ENCODE measurements at regions not wholly inside any gene's neighbourhood (a gene's known extent, or its start where the extent isn't known, plus 50 kb on each side); places are given as distances from the start of the nearest gene placed in this dataset.

GRCh38 chr16:5863071-5863606 is 765.5 kb upstream of the EEF2KMT start:
- ChIA-PET CTCF (no interaction called here), POLR2A (no interaction called here)

DNA sequence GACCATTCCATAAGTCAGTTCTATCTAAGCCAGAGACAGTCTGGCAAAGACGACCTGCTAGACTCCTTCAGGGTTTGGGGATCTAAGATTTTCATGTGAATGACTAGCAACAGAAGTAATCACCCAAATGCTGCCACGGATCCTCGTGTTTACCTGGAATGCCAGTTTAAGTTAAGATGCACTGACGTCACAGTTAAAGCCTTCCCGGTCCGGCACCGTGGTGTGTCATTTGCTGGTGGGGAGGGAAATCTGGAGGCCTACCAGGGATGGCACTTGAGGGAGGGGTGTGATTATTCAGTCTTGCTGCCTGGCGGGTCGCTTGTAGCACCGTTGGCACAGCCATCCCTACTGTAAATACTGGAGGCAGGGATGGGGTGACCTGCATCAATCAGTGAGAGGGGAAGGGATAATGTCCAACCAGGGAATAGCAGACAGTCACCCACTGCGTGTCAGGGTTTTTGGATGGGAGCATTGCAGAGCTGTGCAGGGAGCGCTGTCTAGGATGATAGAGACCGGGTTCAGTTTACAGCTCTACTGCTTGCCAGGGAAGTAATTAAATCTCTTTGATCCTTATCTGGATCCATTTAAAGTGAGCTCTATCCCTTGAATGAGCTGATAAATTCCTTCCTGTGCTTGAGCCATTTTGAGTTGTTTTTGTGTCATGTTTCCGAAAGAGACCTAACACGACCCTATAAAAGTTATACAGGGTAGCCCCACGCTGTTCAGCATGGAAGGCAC is 764.7 kb upstream of the EEF2KMT start:
- POLR2A ChIA-PET = no interaction called here
- CTCF ChIA-PET = no interaction called here

GRCh38 chr16:5861241-5861640 is 763.6 kb upstream of the EEF2KMT start:
- POLR2A ChIA-PET = no interaction called here
- CTCF ChIA-PET = no interaction called here

DNA sequence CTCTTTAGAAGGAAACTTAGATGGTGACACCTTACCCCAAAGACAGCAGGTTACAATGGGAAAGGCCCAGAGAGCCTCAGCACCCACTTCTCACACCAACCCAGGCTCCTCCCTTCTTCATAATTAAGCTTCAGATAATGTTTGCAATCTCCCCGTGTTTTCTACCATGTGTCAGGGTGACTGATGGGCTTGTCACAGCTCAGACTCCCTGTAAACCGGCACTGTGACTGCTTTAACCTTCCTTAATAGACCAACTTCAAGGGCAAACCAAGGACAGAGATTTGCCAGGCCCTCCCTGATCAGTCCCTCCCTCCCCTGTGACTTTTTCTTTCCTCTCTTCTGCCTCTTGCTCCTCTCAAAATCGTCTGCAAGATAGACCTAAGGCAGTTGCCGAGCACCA is 760.6 kb upstream of the EEF2KMT start:
- ChIA-PET POLR2A (no interaction called here), CTCF (no interaction called here)

GRCh38 chr16:5854027-5854426 is 756.4 kb upstream of the EEF2KMT start:
- CTCF ChIA-PET = no interaction called here
- POLR2A ChIA-PET = no interaction called here

- POLR2A ChIA-PET = no interaction called here
- CTCF ChIA-PET = no interaction called here
These were observed 754.6 kb upstream of the EEF2KMT start for GRCh38 chr16:5852151-5852550.

GRCh38 chr16:5851393-5851982 is 753.9 kb upstream of the EEF2KMT start:
- ChIA-PET POLR2A (no interaction called here), CTCF (no interaction called here)

DNA sequence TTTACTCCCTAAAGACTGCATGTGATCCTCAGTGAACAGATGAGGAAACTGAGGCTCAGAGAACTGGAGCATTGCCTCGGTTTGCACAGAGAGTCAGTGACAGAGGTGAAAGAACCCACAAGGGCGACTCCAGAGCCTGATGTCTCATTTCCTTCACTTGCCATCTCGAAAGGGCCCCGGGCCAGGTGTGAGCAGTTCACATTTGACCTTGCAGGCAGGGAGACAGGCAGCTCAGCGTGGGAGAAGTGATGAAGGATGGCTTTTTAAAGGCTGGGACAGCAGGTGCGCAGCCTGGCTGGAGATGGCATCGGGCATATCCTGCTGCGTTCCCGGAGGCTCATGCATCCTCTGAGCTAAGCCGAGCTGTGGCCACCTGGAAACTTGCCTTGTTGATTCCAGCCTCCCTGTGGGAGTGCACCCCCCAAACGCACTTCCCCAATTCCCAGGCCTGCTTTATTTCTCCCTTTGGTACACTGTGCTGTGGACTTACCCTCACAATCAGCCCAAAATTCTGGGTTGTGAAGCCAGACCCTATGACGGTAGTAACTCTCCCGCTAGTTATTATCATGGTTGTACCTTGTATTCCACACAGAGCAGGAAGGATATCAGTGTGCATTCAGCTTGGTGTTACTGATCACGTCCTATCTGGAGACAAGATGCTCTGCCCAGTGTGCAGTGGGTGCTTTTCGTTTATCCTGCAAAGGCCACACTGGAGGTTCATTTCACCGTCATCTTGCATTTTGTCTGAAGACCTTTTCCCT is 753.2 kb upstream of the EEF2KMT start:
- ChIA-PET CTCF (no interaction called here), POLR2A (no interaction called here)

DNA sequence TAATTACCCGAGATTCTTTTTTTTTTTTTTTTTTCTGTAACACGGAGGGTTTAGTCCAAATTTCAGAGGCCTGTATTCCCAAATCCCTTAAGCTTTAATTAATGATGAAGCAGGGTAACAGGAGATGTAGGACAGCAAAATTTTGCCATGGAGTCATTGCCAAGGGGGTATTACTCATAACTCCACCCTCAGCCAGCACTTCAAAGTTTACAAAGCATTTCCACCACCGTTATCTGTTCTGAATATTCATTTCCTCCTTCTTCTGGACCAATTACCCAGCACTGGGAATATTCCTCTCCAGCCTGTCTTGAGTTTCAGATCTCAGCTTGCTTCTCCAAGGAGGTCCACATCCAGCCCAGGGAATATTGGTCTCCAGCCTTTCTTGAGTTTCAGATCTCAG is 747.5 kb upstream of the EEF2KMT start:
- CTCF ChIA-PET = no interaction called here
- POLR2A ChIA-PET = no interaction called here

DNA sequence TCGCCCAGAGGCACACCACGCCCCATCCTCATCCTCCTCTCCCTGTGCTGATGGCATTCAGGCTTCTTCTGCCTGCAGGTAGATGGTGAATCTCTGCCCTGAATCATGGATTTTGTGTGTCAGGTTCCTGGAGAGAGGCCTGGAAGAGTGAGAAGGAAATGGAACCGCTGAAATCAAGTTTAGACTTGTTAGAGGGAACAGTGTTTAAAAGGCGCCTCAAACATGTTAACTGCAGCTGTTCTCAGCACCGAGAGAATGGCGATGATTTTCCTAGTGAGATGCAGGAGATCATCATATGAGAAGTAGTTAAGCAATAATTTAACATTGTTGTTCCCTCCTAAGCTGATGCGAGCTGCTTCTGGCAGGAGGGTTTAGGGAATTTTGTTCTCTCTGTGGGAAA is 744.4 kb upstream of the EEF2KMT start:
- POLR2A ChIA-PET = no interaction called here
- CTCF ChIA-PET = no interaction called here

DNA sequence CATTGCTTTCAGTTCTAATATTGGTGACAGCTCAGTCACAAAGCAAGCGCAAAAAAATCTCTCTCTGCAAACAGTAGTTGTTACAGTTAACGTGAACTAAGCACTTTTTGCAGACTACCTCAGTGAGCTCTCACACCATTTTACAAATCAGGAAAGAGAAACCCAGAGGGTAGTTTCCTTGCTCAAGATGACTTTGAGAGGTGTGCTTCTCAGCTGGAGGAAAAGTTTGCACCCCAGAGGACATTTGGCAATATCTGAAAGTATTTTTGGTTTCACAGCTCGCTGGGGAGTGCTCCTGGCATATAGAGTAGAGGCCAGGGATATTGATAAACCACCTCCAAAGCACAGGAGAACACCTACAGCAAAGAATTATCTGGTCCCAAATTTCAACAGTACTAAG is 741.1 kb upstream of the EEF2KMT start:
- ChIA-PET POLR2A (no interaction called here), CTCF (no interaction called here)

- ChIA-PET POLR2A (interaction anchor here (0.7 kb wide), 1 partner anchor 160 kb away, joined by 4 read pairs; no protein-coding TSS in a partner anchor), CTCF (no interaction called here)
These were observed 740.5 kb upstream of the EEF2KMT start for GRCh38 chr16:5838071-5838470.

DNA sequence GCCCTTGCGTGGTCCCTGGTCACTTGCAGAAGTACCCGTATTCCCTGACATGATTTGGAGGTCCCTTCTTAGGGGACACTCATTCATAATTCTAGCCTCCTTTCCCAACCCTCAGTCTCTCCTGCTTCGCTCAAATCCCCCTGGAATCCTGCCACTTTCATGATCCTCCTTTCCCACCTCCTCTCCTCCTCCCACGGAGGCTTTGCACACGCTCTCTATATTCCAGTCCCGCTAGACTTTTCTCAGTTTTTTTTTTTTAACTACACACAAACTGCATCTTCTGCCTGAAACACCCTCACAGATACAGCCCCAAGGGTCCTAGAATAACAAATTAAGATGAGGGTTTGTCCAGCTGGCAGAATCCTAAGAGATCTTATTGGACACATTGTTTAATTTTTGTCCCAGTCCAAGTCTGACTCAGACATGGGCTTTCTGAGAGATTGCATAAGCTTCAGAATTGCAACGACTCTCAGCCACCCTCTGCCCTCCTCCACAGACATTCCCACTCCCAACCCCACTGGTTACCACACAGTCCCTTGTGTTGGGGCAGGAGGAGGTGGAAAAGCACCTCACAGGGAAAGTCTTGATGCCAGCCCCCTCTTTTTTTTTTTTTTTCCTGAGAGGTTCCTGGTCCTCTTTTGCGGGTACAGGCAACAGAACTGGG is 739.5 kb upstream of the EEF2KMT start:
- CTCF ChIA-PET = no interaction called here
- POLR2A ChIA-PET = interaction anchor here (0.7 kb wide), 1 partner anchor 159 kb away, joined by 4 read pairs; no protein-coding TSS in a partner anchor

DNA sequence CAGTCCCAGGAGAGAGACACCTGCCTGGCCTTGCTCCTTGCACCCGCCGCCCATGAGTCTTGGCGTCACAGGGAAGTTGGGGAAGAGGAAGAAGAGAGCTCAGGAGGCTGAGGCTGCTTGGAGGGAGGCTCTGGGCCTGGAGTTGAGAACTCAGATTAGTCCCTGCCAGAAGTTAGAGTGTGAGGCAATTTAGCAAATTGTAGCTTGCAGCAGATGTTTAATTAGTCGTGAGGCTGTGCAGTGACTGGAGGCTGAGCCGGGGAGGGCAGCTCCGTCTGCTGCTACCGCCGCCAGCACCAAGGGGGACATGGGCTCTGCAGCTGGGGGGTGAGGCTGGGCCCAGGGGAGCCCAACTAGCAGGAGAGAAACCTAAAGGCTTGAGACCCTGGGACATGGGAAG is 738.3 kb upstream of the EEF2KMT start:
- CTCF ChIA-PET = no interaction called here
- POLR2A ChIA-PET = no interaction called here

DNA sequence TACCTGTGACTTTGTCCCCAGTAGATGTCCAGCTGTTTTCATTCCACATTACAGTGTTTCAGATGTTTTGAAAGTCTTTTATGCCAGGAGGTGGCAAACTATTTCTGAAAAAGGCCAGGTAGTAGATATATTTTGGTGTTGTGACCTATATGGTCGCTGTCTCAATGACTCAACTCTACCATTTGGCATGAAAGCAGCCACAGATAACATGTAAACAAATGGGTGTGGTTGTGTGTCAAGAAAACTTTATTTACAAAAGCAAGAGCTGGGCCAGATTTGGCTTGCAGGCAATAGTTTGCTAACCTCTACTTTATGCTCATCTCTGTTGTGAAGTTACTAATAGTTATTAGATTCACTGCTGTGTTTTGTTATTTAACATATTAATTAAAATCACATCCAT is 728.7 kb upstream of the EEF2KMT start:
- CTCF ChIA-PET = interaction anchor here (0.6 kb wide), 1 partner anchor 21 kb away, joined by 3 read pairs; no protein-coding TSS in a partner anchor
- POLR2A ChIA-PET = no interaction called here

DNA sequence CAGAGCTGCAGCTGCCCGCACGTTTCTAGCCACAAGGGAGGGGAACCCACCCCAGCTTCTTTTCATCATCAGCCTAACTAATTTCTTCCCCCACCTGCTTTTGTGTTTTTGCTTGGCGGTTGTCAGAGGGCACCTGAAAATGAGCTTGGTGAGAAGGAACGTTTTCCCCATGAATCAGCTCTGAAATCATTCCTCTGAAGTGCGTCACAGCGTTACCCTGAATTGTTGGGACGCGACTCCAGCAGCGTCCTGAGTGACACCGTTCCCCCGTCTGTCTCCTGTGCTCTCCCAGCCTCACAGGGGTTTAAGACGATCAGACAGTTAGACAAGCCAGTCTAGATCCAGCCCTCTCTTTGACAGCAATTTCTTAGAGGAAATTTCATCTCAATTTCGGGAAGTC is 722.9 kb upstream of the EEF2KMT start:
- POLR2A ChIA-PET = no interaction called here
- CTCF ChIA-PET = no interaction called here

DNA sequence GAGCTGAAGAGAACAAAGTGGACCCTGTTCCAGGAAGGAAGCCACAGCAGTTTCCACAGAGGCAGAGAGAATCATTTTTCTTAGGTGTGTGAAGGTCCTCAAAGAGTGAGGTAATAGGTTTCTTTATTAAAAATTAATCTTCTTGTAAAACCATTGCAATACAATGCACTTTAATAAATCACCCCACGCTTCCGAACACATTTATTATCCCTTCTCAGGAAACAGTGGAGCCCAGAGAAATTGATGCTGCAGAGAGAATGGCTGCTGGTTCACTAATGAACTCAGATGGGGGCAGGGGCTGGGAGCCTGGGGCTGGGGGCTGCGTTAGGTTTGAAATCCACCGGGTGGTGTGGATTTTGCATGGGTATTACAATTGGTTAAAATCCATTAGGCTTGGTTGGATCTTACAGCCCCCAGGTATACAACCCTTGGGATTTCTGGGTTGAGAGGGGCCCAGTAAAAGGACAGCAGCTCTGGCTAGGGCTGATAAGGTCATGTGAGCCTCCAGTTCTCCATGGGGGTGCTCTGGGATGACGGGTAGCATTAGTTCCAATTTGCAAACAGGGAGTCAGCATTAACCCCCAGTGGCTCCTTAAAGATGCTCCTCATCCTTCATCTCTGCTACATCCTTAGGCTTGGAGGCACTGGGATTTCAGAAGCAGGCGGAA is 718.1 kb upstream of the EEF2KMT start:
- ChIA-PET CTCF (no interaction called here), POLR2A (no interaction called here)

DNA sequence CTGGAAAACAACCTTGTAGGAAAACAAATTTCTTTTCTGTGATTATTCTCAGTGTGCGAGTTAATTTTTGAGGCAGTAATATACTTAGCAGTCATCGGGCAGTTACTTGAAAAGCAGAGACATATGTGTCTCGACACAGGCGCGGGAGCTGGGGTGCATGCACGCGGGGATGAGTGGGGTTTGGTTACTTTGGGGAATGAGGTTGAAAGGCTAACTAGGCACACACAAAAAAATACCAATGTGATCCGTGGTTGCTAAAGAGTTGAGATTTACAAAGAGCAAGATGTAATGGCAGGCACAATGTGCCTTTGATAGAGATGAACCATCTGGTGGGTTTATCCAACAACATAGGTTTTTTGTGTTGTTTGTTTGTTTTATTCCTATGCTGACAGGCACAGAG is 703.8 kb upstream of the EEF2KMT start:
- ChIA-PET POLR2A (no interaction called here), CTCF (no interaction called here)

DNA sequence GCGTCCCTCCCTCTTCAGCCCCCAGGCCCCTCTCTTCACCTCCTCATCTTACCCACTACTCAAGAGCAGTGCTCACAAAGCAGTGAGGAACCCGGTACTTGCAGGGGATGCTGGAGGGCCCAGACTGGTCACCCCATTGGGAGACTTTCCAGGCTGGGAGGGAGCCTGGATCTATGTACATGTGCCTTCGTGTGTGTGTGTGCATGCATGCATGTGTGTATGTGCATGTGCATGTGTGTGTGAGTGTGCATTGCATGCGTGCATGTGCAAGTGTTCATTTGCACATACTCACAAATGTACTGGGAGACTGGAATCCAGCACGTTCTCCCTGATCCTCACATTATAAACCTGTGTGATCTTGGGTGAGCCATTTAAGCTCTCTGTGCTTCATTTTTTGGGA is 696.0 kb upstream of the EEF2KMT start:
- ChIA-PET CTCF (no interaction called here), POLR2A (no interaction called here)

- POLR2A ChIA-PET = no interaction called here
- CTCF ChIA-PET = no interaction called here
These were observed 693.5 kb upstream of the EEF2KMT start for GRCh38 chr16:5791011-5791657.
